GM18951 (cell line): ENCODE measurements at regions not wholly inside any gene's neighbourhood (a gene's known extent, or its start where the extent isn't known, plus 50 kb on each side); places are given as distances from the start of the nearest gene placed in this dataset.

Source experiments
- POLR2A ChIP-seq: IDR thresholded peaks from 4 replicates; pipeline ENCODE4 v1.6.1; 2011; ENCODE audit warnings: mild to moderate bottlenecking; ENCODE audit not compliant: insufficient read length, insufficient read depth; ENCODE audit errors: extremely low read depth
- in situ Hi-C: fragments of 300-500 bp; cut with MboI; formaldehyde crosslinking; loops from one replicate; pipeline ENCODE4 v1.12.0; 2022; ENCODE audit warnings: low sequenced_read_pairs, mixed read lengths, inconsistent platforms; ENCODE audit not compliant: unreplicated experiment

DNA sequence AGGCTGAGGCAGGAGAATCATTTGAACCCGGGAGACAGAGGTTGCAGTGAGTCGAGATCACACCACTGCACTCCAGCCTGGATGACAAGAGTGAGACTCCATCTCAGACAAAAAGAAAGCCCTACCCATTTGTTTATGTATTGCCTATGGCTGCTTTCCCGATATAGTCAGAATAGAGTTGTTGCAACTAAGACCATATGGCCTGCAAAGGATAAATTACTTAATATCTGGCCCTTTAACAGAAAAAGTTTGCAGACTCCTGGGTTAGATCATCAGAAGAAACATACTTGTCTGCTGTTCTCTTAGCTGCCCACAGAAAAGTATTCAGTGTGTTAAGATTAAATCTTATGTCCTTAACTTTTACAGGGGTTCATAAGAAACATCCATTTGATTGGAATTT lies 122.4 kb upstream of the VASH1 start:
- in situ Hi-C loops, result loop anchor here (25.0 kb wide), 1 partner anchor 577 kb away; no protein-coding TSS in a partner anchor

GRCh38 chr14:76639606-76640229 lies 121.5 kb upstream of the VASH1 start:
- in situ Hi-C loops, result loop anchor here (25.0 kb wide), 1 partner anchor 577 kb away; no protein-coding TSS in a partner anchor
- no peak for TF ChIP-seq POLR2A

More for the DNA sequence above, 122.4 kb upstream of the VASH1 start:
- no peak for TF ChIP-seq POLR2A

DNA sequence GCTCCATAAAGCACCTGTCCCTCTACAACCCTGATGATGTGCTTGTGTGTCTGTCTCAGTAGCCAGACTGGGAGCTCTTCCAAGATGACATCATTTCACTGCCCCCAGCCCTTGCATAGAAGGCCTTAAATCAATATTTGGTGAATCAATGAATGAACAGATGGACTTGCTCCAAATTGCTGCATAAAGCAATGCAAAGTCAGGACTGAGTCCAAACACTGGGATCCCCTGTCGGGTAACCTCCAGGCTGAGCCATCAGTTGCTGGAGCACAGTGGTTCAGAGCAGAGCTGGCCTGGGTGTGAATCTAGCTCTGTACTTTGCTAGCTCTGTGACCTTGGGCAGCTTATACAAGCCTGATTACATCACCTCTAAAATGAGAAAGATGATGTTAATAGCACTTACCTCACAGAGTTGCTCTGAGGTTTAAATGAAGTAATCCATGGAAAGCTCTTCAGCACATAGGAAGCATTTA lies 120.3 kb upstream of the VASH1 start:
- in situ Hi-C loops, result loop anchor here (25.0 kb wide), 1 partner anchor 579 kb away; no protein-coding TSS in a partner anchor
- no peak for TF ChIP-seq POLR2A

DNA sequence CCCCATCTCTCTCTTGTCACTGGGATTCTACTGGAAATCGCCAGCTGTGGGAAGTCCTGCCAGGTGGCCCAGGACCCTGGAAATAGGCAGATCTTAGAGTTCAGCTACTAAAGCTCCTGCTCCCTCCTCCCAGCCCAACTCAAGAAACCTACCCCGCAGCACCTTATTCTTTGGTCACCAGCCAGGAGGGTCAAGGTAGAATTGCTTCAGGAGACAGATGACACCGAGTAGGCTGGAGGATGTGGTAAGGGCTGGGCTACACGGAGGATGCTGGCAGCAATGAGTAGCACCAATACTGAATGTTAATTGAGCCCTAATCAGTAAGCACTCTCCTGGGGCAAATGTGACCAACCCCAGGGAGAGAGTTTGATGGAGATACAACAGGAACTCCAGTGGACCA lies 119.7 kb upstream of the VASH1 start:
- TF ChIP-seq POLR2A, result no peak
- in situ Hi-C loops, result loop anchor here (25.0 kb wide), 1 partner anchor 579 kb away; no protein-coding TSS in a partner anchor

GRCh38 chr14:76643887-76644286 lies 117.4 kb upstream of the VASH1 start:
- in situ Hi-C loops, result loop anchor here (25.0 kb wide), 1 partner anchor 582 kb away; no protein-coding TSS in a partner anchor
- TF ChIP-seq POLR2A, result no peak

- in situ Hi-C loops, result loop anchor here (25.0 kb wide), 1 partner anchor 583 kb away; no protein-coding TSS in a partner anchor
- TF ChIP-seq POLR2A, result no peak
Observed at GRCh38 chr14:76644855-76645518, 116.3 kb upstream of the VASH1 start.

GRCh38 chr14:76647697-76648298 lies 113.5 kb upstream of the VASH1 start:
- TF ChIP-seq POLR2A, result no peak
- in situ Hi-C loops, result loop anchor here (25.0 kb wide), 1 partner anchor 585 kb away; no protein-coding TSS in a partner anchor

DNA sequence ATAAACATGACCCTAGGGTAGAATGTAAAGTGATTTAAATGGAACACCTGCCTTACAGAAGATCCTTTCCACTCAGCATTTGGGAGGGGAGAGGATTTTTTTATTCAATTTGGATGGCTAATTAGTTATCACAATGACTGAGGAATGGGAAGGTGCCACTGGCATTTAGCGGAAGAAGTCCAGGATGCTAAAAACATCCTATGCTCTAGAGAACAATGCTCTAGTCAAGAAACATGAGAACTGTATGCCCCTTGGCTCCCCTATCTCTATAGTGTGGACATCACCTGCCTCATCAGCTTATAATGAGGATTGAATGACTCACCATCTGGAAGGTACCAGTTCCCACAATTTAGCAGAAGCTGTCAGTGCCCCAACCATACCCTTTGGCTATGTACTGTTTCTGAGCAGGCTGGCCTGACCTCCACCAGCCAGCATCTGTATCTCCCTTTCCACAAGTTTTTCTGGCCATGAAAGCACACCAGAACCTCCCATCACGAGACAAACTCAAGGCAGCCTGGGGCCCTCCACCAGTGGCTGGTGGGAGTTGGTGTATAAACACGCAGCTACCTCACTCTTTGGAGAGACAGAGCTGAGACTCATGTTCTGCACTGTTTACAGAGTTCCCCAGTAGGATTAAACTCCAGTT lies 109.7 kb upstream of the VASH1 start:
- in situ Hi-C loops, result no loop called here
- no peak for TF ChIP-seq POLR2A

DNA sequence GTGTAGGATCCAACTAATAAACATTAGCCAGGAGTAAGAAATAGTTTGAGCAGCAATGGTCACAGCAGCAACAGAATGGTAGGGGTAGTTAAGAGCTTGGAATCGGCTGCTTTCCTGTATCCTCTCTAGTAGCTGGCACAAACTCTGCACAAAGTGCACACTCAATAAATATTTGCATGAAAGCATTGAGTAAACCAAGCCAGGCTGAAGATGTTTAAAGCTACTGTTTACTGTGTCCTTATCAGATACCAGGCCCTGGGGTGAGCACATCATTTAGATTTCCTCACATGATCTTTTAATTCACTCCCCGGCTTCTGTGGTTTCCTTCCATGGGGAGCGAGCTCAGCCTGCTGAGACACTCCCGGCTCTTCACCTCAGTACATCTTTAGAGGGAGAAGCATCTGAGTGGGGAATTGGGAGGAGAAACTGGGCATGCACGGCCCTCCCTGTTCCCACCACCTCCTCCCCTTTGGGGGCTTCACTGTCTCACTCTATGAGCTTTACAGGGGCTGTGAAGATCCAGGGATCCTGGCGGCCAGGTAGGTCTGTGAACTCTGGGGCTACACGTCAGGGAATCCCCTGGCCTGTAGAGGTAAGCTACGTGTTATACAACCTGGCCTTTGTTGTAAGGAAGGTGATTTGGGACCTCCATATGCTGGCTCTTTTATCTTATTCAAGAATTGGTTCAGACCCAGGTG lies 107.2 kb upstream of the VASH1 start:
- in situ Hi-C loops, result no loop called here
- TF ChIP-seq POLR2A, result no peak

DNA sequence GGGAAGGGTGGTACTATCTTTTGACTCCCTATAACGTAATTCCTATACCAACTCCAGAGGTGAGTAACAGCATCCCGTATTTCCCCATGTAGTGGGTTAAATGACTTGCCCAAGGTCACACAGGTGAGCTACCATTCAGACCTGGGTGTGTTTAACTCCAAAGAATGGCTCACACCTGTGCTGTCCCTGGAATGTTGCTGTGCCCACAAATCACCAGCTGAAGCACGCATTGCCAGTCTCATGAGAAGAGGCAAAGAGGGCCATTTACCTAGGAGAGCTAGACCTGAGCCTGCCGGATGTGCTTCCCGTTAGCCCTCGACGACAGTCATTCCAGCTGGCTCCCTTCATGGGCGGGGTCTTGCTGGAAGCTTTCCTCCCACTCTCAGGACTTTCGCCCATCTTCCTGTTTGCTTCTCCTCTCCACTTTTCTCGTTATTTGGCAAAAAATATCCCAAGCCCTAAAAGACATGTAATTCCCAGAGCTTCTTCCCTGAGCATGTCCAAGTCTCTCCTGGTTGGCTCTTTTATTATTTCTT lies 106.6 kb upstream of the VASH1 start:
- in situ Hi-C loops, result no loop called here
- no peak for TF ChIP-seq POLR2A

GRCh38 chr14:76655331-76655730 lies 105.9 kb upstream of the VASH1 start:
- in situ Hi-C loops, result no loop called here
- TF ChIP-seq POLR2A, result no peak

DNA sequence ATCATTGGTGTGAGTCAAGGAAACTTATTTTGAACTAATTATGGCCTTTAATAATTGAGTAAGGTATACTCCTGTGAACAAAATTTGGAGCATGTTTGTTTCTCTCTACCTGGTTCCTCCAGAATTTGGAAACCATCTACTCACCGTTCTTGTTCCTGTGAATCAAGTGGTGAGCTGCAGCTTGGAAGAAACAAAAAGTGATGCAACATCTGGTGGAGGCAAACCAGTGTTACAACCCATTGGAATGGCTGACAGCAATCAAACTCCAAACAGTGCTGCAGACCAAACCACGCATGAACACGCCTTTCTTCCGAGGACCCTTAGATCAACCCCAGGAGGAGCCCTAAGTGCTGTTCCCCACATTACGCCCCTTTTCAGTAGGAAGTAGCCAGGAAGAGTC lies 104.7 kb upstream of the VASH1 start:
- TF ChIP-seq POLR2A, result no peak
- in situ Hi-C loops, result no loop called here
